GM23338 (cell line): ENCODE measurements at regions not wholly inside any gene's neighbourhood (a gene's known extent, or its start where the extent isn't known, plus 50 kb on each side); places are given as distances from the start of the nearest gene placed in this dataset.

Experiments
- EZH2 ChIP-seq: fragments of 200-600 bp; sonication (generic); IDR thresholded peaks from one replicate; pipeline ENCODE4 v1.8.0; 2017; ENCODE audit warnings: antibody characterized with exemption, mild to moderate bottlenecking, low read depth; ENCODE audit not compliant: unreplicated experiment
- POLR2AphosphoS5 ChIP-seq: IDR thresholded peaks from 2 replicates; pipeline ENCODE4 v1.6.1; 2016; ENCODE audit warnings: antibody characterized with exemption, low read depth
- ZNF331 ChIP-seq: fragments of 250-450 bp; sonication (Bioruptor Pico); IDR thresholded peaks from 2 replicates; pipeline ENCODE4 v1.5.0; 2020; ENCODE audit warnings: low read depth, mild to moderate bottlenecking, moderate library complexity
- TF ChIP-seq, protein P1 (sequence below), 2 experiments: fragments of 200-600 bp in 1 of 2; sonication (generic) in 1 of 2; conservative IDR thresholded peaks; 2 replicates each; pipeline versions ENCODE4 v1.5.1 to v1.6.1; 2016 to 2017; ENCODE audit warnings: antibody characterized with exemption in 2 of 2, low read depth in 2 of 2, mild to moderate bottlenecking in 2 of 2, moderate library complexity in 1 of 2
- TF ChIP-seq, protein P2 (sequence below): fragments of 250-450 bp; sonication (Bioruptor Pico); IDR thresholded peaks from 2 replicates; pipeline ENCODE4 v1.5.0; 2020; ENCODE audit warnings: mild to moderate bottlenecking, moderate library complexity
- TF ChIP-seq, protein P3 (sequence below): IDR thresholded peaks from 2 replicates; pipeline ENCODE4 v1.6.1; 2016; ENCODE audit warnings: antibody characterized with exemption

DNA sequence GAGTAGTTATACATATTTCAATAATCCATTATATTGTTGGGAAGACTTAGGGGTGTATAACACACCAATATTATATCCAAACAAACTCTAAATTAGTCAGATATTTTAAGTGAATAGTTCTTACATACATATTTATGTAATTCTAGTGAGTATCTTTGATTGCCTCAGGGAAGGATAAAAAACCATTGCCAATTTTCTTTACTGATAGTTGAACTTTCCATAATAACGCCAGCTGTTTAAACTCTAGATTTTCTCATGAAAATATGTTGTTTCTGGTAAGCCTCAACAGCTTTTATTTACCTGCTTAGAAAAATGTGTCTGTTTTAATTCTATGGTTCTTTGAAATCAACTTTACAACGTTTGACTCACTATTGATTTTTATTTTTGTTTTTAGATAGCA is 959.6 kb upstream of the NOVA1 start:
- TF ChIP-seq, protein P1, sequence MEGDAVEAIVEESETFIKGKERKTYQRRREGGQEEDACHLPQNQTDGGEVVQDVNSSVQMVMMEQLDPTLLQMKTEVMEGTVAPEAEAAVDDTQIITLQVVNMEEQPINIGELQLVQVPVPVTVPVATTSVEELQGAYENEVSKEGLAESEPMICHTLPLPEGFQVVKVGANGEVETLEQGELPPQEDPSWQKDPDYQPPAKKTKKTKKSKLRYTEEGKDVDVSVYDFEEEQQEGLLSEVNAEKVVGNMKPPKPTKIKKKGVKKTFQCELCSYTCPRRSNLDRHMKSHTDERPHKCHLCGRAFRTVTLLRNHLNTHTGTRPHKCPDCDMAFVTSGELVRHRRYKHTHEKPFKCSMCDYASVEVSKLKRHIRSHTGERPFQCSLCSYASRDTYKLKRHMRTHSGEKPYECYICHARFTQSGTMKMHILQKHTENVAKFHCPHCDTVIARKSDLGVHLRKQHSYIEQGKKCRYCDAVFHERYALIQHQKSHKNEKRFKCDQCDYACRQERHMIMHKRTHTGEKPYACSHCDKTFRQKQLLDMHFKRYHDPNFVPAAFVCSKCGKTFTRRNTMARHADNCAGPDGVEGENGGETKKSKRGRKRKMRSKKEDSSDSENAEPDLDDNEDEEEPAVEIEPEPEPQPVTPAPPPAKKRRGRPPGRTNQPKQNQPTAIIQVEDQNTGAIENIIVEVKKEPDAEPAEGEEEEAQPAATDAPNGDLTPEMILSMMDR (conservative IDR thresholded peaks at IDR 0.05; ENCODE audit: low read depth in 2 of 2): no peak
- TF ChIP-seq, protein P2, sequence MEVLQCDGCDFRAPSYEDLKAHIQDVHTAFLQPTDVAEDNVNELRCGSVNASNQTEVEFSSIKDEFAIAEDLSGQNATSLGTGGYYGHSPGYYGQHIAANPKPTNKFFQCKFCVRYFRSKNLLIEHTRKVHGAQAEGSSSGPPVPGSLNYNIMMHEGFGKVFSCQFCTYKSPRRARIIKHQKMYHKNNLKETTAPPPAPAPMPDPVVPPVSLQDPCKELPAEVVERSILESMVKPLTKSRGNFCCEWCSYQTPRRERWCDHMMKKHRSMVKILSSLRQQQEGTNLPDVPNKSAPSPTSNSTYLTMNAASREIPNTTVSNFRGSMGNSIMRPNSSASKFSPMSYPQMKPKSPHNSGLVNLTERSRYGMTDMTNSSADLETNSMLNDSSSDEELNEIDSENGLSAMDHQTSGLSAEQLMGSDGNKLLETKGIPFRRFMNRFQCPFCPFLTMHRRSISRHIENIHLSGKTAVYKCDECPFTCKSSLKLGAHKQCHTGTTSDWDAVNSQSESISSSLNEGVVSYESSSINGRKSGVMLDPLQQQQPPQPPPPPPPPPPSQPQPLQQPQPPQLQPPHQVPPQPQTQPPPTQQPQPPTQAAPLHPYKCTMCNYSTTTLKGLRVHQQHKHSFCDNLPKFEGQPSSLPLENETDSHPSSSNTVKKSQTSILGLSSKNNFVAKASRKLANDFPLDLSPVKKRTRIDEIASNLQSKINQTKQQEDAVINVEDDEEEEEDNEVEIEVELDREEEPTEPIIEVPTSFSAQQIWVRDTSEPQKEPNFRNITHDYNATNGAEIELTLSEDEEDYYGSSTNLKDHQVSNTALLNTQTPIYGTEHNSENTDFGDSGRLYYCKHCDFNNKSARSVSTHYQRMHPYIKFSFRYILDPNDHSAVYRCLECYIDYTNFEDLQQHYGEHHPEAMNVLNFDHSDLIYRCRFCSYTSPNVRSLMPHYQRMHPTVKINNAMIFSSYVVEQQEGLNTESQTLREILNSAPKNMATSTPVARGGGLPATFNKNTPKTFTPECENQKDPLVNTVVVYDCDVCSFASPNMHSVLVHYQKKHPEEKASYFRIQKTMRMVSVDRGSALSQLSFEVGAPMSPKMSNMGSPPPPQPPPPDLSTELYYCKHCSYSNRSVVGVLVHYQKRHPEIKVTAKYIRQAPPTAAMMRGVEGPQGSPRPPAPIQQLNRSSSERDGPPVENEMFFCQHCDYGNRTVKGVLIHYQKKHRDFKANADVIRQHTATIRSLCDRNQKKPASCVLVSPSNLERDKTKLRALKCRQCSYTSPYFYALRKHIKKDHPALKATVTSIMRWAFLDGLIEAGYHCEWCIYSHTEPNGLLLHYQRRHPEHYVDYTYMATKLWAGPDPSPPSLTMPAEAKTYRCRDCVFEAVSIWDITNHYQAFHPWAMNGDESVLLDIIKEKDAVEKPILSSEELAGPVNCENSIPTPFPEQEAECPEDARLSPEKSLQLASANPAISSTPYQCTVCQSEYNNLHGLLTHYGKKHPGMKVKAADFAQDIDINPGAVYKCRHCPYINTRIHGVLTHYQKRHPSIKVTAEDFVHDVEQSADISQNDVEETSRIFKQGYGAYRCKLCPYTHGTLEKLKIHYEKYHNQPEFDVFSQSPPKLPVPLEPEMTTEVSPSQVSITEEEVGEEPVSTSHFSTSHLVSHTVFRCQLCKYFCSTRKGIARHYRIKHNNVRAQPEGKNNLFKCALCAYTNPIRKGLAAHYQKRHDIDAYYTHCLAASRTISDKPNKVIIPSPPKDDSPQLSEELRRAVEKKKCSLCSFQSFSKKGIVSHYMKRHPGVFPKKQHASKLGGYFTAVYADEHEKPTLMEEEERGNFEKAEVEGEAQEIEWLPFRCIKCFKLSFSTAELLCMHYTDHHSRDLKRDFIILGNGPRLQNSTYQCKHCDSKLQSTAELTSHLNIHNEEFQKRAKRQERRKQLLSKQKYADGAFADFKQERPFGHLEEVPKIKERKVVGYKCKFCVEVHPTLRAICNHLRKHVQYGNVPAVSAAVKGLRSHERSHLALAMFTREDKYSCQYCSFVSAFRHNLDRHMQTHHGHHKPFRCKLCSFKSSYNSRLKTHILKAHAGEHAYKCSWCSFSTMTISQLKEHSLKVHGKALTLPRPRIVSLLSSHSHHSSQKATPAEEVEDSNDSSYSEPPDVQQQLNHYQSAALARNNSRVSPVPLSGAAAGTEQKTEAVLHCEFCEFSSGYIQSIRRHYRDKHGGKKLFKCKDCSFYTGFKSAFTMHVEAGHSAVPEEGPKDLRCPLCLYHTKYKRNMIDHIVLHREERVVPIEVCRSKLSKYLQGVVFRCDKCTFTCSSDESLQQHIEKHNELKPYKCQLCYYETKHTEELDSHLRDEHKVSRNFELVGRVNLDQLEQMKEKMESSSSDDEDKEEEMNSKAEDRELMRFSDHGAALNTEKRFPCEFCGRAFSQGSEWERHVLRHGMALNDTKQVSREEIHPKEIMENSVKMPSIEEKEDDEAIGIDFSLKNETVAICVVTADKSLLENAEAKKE (CRISPR knock-in tag): no peak
- no peak for TF ChIP-seq ZNF331 (CRISPR knock-in tag)
- no peak for TF ChIP-seq POLR2AphosphoS5
- no peak for TF ChIP-seq EZH2
- TF ChIP-seq, protein P3, sequence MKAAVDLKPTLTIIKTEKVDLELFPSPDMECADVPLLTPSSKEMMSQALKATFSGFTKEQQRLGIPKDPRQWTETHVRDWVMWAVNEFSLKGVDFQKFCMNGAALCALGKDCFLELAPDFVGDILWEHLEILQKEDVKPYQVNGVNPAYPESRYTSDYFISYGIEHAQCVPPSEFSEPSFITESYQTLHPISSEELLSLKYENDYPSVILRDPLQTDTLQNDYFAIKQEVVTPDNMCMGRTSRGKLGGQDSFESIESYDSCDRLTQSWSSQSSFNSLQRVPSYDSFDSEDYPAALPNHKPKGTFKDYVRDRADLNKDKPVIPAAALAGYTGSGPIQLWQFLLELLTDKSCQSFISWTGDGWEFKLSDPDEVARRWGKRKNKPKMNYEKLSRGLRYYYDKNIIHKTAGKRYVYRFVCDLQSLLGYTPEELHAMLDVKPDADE: no peak
